HG03064 (cell line): ENCODE measurements at regions not wholly inside any gene's neighbourhood (a gene's known extent, or its start where the extent isn't known, plus 50 kb on each side); places are given as distances from the start of the nearest gene placed in this dataset.

Experiments used
- ATAC-seq: cut with Tn5 transposase; IDR thresholded peaks from one replicate; pipeline ENCODE4 v1.9.1; 2021; ENCODE audit warnings: low read depth; ENCODE audit not compliant: unreplicated experiment

GRCh38 chr1:104435255-104435654 is 685.6 kb downstream of the AMY1C start:
- ATAC-seq, result no peak

- no peak for ATAC-seq
Observed at GRCh38 chr1:104440011-104440410, 690.3 kb downstream of the AMY1C start.

GRCh38 chr1:104456724-104457123 is 707.0 kb downstream of the AMY1C start:
- no peak for ATAC-seq

DNA sequence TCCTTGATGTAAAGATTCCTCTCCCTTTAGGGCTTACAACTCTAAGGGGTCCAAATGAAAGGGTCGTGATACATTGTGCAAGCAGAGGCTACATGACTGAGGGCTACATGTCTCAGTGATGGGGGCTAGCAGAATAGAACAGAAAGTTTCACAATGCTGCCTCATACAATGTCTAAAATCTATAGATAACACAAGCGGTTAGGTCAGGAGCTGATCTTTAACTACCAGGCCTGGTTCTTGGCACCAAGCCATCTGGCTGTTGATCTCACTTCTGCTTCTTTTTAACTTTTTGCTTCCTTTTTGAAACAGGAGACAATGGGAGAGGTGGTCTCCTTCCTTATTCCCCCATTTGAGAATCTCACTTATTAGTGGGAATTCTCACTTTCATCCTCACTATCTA is 710.2 kb downstream of the AMY1C start:
- ATAC-seq, result no peak

GRCh38 chr1:104460880-104461279 is 711.2 kb downstream of the AMY1C start:
- ATAC-seq, result no peak

DNA sequence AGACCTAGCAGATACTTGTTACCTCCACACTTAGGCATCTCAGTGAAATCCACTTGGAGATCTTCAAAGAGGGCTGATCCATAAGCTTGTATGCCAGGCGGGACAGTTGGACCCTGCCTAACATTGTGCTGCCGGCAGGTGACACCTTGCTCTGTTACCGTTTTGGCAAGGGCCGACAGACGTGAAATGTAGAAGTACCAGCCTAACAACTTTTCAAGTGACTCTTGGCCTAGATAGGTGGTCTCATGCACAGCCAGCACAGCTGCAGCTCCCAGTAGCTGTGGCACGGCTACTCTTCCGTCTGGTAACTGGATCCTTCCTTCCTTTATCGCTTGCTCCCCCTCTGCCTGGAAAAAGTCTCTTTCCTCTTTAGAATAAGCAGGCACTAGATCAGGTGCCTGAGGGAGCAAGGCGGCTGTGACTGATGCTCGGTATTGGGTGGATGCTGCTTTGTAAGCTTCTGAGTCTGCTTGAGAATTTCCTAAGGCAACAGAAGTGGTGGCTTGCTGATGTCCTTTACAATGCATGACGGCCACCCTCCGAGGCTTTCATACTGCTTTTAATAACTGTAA is 713.5 kb downstream of the AMY1C start:
- no peak for ATAC-seq

DNA sequence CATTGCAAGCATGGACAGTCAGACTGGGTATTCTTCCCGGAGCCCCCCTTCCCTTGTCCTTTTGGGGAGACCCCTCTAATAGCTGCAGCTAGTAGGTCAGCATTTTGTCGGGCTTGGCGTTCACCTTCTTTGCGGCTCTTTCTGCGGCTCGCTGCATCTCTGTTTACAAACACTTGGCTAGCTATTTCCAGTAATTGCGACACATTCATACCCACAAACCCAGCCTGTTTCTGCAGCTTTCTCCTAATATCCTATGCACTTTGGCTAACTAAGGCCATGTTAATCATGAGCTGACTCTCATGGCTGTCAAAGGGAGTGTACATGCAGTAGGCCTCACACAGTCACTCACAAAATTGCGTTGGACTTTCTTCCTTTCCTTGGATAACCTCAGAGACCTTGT is 716.4 kb downstream of the AMY1C start:
- ATAC-seq, result no peak

GRCh38 chr1:104467590-104467989 is 717.9 kb downstream of the AMY1C start:
- no peak for ATAC-seq

DNA sequence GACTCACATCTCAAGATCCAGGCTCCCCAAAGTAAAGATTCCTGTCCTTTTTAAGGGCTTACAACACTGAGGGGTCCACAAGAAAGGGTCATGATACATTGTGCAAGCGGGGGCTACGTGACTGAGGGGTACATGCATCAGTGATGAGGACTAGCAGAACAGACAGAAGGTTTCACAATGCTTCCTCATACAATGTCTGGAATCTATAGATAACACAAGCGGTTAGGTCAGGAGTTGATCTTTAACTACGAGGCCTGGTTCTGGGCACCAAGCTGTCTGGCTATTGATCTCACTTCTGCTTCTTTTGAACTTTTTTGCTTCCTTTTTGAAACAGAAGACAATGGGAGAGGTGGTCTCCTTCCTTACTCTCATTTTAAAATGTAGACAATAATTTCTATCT is 718.6 kb downstream of the AMY1C start:
- no peak for ATAC-seq

DNA sequence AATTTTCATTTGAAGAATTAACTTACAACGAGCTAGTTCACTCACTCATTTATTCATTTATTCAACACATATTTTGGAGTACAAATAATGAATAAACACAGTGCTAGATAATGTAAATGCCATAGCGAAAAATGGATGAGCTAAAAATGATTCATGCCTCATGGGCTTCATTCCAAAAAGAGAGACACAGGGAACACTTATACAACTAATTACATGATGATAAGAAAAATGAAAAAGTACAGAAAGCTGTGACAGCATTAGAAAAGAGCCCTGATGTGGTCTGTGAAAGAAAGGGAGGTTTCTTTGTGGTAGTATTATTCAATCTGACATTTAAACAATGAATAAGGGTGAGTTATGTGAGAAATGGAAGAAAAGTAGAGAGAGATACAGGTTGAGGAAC is 726.4 kb downstream of the AMY1C start:
- no peak for ATAC-seq

DNA sequence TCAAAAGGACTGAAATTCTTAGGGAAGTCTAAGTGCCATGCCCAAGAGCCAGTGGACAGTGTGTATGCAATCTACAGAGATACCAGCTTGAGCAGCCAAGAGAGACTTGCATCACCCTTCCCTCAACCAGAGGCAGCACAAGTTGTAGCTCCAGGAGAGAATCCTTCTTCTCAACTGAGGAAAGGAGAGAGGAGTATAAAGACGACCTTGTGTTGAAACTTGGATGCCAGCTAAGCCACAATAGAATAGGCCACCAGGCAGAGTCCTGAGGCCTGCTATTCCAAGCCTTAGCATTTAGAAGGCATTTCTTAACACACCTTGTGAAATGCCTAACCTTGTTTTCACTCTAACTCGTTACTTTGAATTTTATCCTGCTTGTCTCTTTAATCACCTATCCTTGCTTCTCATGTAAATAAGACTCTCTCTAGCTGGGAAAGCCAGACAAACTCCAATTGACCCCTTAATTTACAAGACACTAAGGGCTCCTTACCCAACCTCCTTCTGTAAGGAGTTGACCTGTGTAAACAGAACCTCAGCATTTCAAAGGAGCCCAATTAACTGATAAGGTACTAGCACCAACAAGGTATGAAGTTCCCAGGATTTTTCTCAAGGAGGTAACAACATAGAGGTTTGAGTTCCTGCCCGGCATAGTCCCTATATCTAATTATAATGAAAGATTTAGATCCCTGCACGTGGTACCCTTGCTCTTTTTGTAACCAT is 738.8 kb downstream of the AMY1C start:
- no peak for ATAC-seq

GRCh38 chr1:104526158-104526795 is 776.6 kb downstream of the AMY1C start:
- no peak for ATAC-seq

DNA sequence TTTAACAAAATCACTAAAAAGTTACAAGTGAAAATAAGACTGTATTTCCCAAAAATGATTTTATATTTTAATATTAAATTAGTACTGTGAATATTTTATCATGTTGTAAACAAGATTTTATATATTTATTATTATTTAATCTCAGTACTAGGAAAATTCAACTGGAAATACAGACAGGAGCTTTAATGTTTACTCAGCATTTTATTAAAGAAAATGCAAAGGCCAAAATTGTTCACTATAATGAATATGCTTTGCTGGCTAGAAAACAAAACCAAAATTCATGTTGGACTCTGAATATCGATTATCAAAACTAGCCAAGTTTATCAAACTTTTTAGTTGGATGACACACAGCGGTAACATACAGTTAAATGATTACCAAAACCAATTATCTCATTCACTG is 782.3 kb downstream of the AMY1C start:
- ATAC-seq, result no peak

GRCh38 chr1:104574620-104575019 is 824.9 kb downstream of the AMY1C start:
- ATAC-seq, result no peak

- no peak for ATAC-seq
Observed at GRCh38 chr1:104592926-104593325, 843.2 kb downstream of the AMY1C start.

DNA sequence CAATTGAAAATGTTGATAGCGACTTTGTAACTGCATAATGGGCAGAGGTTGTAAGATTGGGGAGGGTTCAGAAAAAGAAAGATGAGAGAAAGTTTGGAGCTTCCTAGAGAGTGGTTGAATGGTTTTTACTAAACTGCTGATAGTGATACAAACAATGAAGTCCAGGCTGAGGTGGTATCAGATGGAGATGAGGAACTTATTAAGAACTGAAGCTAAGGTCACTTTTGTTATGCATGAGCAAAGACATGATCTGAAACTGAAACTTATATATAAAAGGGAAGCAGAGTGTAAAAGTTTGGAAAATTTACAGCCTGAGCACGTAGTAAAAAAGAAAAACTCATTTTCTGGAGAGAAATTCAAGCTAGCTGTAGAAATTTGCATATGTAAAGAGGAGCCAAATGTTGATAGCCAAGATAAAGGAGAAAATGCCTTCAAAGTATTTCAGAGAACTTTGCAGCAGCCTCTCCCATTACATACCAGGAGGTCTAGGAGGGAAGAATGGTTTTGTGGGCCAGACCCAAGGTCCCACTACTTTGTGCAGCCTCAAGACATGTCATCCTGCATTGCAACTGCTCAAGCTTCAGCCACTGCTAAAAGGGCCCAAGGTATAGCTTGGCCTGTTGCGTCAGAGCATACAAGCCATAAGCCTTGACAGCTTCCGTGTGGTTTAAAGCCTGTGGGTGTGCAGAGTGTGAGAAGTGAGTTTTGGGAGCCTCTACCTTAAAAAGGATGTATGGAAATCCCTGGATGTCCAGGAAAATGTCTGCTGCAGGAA is 843.9 kb downstream of the AMY1C start:
- no peak for ATAC-seq

DNA sequence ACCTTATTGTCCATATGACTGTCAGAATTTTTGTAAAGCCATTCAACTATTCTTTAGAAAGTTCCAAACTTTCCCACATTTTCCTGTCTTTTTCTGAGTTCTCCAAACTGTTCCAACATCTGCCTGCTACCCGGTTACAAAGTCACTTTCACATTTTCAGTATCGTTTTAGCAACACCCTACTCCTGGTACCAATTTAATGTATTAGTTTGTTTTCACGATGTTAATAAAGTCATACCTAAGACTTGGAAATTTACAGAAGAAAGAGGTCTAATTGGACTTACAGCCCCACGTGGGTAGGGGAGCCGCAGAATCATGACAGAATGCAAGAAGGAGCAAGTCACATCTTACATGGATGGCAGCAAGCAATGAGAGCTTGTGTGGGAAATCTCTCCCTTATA is 867.8 kb downstream of the AMY1C start:
- no peak for ATAC-seq

DNA sequence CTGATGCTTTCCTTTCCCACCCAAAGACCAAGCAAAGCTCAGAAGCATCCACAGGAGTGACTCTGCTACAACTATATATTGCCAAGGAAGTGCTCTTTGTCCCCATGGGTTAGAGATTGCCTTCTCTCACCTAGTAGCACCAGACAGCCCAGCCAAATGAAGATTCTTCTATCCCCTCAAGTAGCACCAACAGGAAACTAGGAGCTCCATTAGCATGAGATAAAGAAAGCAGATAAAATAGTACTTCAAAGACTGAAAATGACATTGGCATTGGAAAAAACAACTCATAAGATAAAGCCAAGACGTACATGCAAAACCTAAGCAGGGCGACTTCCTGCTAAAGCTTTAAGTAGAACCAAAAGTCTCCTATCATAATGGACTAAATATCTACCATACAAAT is 871.5 kb downstream of the AMY1C start:
- ATAC-seq, result no peak

DNA sequence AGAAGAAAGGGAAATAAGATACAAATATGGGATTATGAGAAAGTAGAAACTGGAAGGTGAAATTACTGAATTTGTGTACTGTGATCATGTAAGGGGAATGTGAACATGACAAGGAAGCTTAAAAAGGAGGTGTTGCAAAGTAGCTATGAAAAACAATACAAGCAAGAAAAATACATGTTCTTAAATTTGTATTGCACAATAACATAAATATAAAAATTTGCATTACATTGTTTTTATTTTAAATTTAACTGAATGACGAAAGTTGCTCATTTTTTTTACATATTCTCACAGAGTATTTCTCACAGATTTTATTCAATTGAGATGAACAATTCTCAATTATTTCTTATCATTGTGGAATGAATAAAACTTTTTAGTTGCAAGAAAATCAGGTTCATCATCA is 874.8 kb downstream of the AMY1C start:
- ATAC-seq, result no peak

DNA sequence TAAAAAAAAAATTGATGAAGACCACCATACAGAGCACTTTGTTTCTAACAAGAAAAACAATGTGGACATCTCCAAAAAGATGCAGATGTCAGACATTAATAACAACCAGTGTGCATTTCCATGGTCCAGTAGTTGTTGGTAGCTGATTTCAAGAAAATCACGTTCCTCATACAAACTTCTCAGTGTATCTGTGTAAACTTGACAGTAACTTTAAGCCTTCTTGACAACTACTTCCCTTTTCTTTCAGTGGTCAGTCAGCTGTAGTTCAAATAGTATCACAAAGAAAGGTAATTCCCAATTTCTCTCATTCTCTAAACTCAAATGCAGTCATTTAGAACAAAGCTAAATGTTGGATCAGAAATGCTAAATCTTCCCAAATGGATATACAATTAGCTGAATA is 879.9 kb downstream of the AMY1C start:
- ATAC-seq, result no peak

- no peak for ATAC-seq
Observed at GRCh38 chr1:104630567-104631149, 881.0 kb downstream of the AMY1C start.
